ENCODE measurements at regions not wholly inside any gene's neighbourhood (a gene's known extent, or its start where the extent isn't known, plus 50 kb on each side); places are given as distances from the start of the nearest gene placed in this dataset.

- DNase-seq (ENCODE audit: low read depth) = no peak
Observed at GRCh38 chr9:88077071-88077617, 61.1 kb downstream of the SPATA31C2 start.

DNA sequence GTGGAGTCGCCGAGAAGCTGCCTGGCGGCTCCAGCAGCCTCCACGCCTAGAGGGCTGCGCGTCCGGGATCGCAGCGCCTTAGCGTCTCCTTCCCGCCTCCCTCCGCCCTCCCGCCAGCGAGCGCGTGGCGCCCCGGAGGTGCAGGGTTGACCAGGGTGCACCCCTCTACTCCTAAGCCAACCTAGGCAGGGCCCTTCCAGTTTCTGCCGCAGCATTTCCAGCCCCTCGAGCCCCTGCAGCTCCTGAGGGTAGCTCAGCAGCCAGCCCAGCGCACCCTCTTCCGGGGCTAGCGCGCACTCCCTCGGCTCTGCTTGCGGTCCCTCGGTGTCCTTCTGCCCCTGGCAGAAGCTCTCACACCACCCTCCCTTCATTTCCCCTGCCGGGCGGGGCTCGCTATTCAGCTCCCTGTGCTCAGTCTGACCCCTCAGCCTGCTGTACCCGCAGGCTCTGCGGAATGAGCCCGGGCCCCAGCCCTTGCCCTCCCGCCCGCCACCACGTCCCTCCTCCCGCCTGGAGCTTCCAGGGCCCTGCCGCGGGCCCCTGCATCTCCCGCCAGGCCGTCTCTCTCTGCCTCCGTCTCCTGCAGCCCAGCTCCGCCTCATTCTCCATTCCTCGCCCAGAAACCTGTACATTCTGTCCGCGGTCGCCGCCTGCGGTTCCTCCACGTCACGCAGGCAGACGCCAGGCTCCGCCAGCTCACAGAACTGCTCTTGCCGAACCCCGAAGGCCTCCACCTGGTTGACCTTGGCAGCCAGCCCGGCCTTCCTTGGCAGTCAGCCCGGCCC lies 61.8 kb downstream of the SPATA31C2 start:
- peak; percentile 9 for DNase-seq (ENCODE audit: low read depth)

GRCh38 chr9:88075966-88076285 lies 62.3 kb downstream of the SPATA31C2 start:
- no peak for DNase-seq (ENCODE audit: low read depth)

GRCh38 chr9:88075506-88075905 lies 62.8 kb downstream of the SPATA31C2 start:
- DNase-seq (ENCODE audit: low read depth) = no peak

- no peak for DNase-seq (ENCODE audit: low read depth)
Observed at GRCh38 chr9:88074931-88075330, 63.3 kb downstream of the SPATA31C2 start.

- DNase-seq (ENCODE audit: low read depth) = no peak
Observed at GRCh38 chr9:88072831-88073375, 65.4 kb downstream of the SPATA31C2 start.

DNA sequence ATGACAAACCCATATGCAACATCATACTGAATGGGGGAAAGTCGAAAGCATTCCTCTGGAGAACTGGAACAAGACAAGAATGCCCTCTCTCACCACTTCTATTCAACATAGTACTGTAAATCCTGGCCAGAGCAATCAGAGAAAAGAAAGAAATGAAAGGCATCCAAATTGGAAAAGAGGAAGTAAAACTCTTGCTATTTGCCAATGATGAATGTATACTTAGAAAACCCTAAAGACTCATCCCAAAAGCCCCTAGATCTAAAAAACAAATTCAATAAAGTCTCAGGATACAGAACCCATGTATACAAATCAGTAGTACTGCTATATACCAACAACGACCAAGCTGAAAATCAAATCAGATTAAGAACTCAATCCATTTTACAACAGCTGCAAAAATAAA lies 66.9 kb downstream of the SPATA31C2 start:
- DNase-seq (ENCODE audit: low read depth) = no peak

GRCh38 chr9:88065619-88066018 lies 72.7 kb downstream of the SPATA31C2 start:
- DNase-seq (ENCODE audit: low read depth) = no peak

- no peak for DNase-seq (ENCODE audit: low read depth)
Observed at GRCh38 chr9:88064554-88064953, 73.7 kb downstream of the SPATA31C2 start.

DNA sequence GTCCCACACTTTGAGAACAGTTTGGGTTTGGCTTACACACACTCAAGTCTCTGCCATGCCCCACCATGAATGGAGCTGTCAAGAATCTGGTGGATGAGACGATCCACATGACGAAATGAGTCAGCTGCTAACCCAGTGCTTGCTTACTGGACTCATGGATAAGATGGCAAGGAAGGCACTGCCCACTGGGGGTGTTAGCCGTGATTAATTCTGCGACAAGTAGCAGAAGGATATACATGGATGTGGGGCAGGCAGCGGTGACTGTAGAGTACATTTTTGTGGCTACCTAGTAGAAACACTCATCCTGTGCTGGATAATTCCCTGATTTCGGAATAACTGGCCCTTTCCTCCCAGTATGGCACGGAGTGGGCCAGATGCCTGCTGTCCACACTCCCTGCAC lies 77.5 kb downstream of the SPATA31C2 start:
- no peak for DNase-seq (ENCODE audit: low read depth)

DNA sequence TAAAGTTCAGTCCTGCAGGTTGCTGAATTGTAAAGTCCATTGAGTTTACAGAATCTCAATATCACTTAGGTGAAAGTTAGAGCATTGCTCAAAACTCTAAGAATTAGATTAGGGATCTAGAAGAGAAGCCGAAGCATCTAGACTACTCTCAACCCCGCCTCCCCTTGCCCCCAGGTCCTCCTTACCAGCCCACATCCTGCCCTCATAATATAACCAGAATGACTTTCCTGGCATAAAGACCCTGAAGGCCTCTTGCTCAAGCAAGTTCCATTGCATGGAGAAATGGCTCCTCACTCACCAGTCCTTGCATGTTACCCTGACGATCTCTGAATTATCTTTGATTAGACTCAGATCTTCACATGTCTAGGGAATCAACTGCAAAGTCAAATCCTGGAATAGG lies 78.8 kb downstream of the SPATA31C2 start:
- DNase-seq (ENCODE audit: low read depth) = no peak

- no peak for DNase-seq (ENCODE audit: low read depth)
Observed at GRCh38 chr9:88056876-88057275, 81.4 kb downstream of the SPATA31C2 start.

DNA sequence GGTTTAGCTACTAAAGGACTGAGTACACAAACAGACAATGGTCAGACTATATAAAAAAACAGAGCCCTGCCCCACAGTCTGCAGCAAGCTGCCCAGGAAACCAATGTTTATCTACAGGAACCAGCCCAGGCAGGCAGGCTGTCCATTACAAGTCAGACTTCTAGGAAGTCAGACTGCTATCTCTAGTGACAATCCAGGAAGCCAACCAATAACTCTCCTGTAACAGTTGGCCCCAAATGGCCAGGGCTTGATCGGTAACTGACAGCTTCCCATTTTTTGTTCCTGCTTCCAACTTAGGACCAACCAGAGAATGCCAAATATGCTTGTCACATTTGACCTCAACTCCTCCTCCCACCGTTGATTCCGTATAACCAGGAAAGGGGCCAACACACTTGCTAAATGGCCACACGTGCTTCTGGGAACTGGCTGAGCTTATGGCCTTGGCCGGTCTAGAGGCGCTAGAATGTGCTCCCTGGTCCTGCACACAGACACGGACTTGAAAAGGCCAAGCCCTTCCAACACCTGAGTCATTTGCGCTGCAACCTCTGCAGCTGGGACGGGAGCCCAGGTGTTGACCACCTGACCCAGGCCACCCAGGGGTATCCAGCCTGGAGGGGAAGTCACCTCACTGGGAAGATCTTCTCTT lies 79.6 kb upstream of the CDK20 start:
- no peak for DNase-seq (ENCODE audit: low read depth)

- no peak for DNase-seq (ENCODE audit: low read depth)
Observed at GRCh38 chr9:88052321-88052965, 78.1 kb upstream of the CDK20 start.

- no peak for DNase-seq (ENCODE audit: low read depth)
Observed at GRCh38 chr9:88051138-88051537, 76.8 kb upstream of the CDK20 start.

GRCh38 chr9:88049677-88050307 lies 75.5 kb upstream of the CDK20 start:
- DNase-seq (ENCODE audit: low read depth) = no peak

GRCh38 chr9:88046542-88046941 lies 72.2 kb upstream of the CDK20 start:
- no peak for DNase-seq (ENCODE audit: low read depth)

DNA sequence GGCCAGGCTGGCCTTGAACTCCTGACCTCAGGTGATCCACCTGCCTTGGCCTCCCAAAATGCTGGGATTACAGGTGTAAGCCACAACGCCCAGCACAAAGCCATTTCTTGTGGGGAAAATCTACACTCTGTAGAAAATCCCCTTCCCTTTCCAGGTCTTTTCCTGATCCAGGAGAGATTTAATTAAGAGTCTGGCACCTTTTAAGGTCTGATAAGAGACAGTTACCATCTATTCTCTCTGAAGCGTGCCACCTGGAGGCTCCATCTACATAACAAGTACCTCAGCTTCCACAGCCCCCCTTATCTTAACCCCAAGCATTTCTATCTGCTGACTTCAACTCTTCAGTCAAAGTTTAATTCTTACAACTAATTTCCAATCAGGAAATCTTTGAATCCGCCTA lies 71.4 kb upstream of the CDK20 start:
- no peak for DNase-seq (ENCODE audit: low read depth)

GRCh38 chr9:88044200-88044599 lies 69.9 kb upstream of the CDK20 start:
- no peak for DNase-seq (ENCODE audit: low read depth)

DNA sequence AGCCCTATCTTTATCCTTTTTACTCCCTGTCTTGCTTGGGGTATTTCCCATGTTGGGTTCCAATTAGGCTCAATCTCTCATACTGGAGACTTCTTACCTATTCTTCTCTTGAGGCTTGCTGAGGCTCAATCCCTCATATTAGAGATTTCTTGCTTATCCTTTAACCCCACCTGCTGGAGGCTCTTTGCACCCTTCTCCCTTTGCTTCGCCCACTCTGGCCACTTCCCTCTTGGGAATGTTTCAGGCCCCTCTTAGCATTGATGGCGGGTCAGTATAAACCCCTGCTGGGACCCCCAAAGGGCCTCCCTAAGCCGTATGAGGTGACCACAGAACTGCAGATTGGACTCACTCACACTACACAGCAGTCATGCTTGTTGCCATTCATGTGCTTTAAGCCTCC lies 69.3 kb upstream of the CDK20 start:
- DNase-seq (ENCODE audit: low read depth) = no peak

- DNase-seq (ENCODE audit: low read depth) = no peak
Observed at GRCh38 chr9:88041447-88041846, 67.1 kb upstream of the CDK20 start.

- no peak for DNase-seq (ENCODE audit: low read depth)
Observed at GRCh38 chr9:88037285-88037845, 63.0 kb upstream of the CDK20 start.
